Left hindlimb (tissue), 1 donor: ENCODE measurements at regions not wholly inside any gene's neighbourhood (a gene's known extent, or its start where the extent isn't known, plus 50 kb on each side); places are given as distances from the start of the nearest gene placed in this dataset.

Experiments used
- DNase-seq: peaks from one replicate; pipeline ENCODE4 v3.0.0-alpha.2; 2018

- DNase-seq: no peak
Measured at GRCh38 chr6:153208706-153209105, 77.6 kb upstream of the RGS17 start.

DNA sequence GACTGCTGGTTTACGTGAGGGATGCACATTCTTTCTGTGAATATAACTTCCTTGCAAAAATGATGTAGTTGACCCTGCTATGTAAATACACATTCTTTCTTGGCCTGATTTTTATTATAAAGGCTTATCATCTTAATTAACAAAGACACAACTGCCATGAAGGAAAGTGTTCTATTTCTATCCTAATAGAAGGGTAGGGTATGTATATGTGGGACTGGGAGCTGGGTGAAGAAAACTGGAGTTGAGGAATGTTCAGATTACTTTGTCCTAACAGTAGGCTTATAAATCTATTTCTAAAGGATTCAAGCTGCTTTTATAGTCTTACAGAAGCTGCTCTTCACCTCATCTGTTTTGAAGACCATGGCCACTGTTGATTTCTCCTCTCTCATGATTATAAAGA, 76.5 kb upstream of the RGS17 start:
- no peak for DNase-seq

GRCh38 chr6:153207006-153207405, 75.9 kb upstream of the RGS17 start:
- no peak for DNase-seq

- DNase-seq: no peak
Measured at GRCh38 chr6:153192943-153193885, 62.1 kb upstream of the RGS17 start.

DNA sequence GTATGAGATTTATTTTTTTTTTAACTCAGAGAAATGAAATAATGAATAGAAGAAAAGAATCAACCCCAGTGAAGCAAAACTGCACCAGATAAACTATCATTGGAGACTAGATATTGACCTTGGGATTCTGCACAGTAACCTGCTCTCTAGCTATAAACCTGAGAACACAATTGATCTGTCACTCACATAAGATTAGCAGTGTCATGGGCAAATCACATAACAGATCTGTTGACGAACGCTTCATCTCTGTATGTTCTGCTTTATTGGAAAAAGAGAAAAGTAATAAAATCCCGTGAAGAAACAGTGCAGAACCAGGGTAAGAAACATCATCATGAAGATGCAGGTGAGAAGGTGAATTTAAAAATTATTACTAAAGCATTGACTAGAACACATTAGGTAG, 52.8 kb upstream of the RGS17 start:
- no peak for DNase-seq
